ENCODE measurements at regions not wholly inside any gene's neighbourhood (a gene's known extent, or its start where the extent isn't known, plus 50 kb on each side); places are given as distances from the start of the nearest gene placed in this dataset.

GRCh38 chr10:88174391-88174790 is 311.0 kb downstream of the PTEN start:
- no peak for DNase-seq

GRCh38 chr10:88178758-88179157 is 315.3 kb downstream of the PTEN start:
- no peak for DNase-seq

GRCh38 chr10:88179831-88180230 is 316.4 kb downstream of the PTEN start:
- no peak for DNase-seq

GRCh38 chr10:88181902-88182600 is 318.6 kb downstream of the PTEN start:
- DNase-seq = no peak

- DNase-seq = no peak
Observed at GRCh38 chr10:88182601-88182930, 319.1 kb downstream of the PTEN start.

- no peak for DNase-seq
Observed at GRCh38 chr10:88184543-88185297, 321.3 kb downstream of the PTEN start.

- no peak for DNase-seq
Observed at GRCh38 chr10:88185830-88186229, 322.4 kb downstream of the PTEN start.

- DNase-seq = peak; percentile 95
Observed at GRCh38 chr10:88186335-88186734, 322.9 kb downstream of the PTEN start.

GRCh38 chr10:88187472-88187871 is 324.0 kb downstream of the PTEN start:
- no peak for DNase-seq

GRCh38 chr10:88190123-88190522 is 326.7 kb downstream of the PTEN start:
- DNase-seq = no peak

- no peak for DNase-seq
Observed at GRCh38 chr10:88190540-88191235, 327.3 kb downstream of the PTEN start.

- no peak for DNase-seq
Observed at GRCh38 chr10:88193018-88193417, 329.6 kb downstream of the PTEN start.

GRCh38 chr10:88194041-88194887 is 330.8 kb downstream of the PTEN start:
- no peak for DNase-seq

GRCh38 chr10:88194961-88195367 is 331.5 kb downstream of the PTEN start:
- DNase-seq = peak; percentile 6

GRCh38 chr10:88195841-88196240 is 332.4 kb downstream of the PTEN start:
- DNase-seq = no peak

- DNase-seq = no peak
Observed at GRCh38 chr10:88196291-88196690, 332.9 kb downstream of the PTEN start.

- no peak for DNase-seq
Observed at GRCh38 chr10:88198023-88198422, 334.6 kb downstream of the PTEN start.

GRCh38 chr10:88200312-88201032 is 337.0 kb downstream of the PTEN start:
- no peak for DNase-seq

GRCh38 chr10:88205842-88206446 is 342.5 kb downstream of the PTEN start:
- no peak for DNase-seq

- no peak for DNase-seq
Observed at GRCh38 chr10:88207121-88207546, 343.7 kb downstream of the PTEN start.

- no peak for DNase-seq
Observed at GRCh38 chr10:88209231-88209630, 345.8 kb downstream of the PTEN start.
